ENCODE measurements at regions not wholly inside any gene's neighbourhood (a gene's known extent, or its start where the extent isn't known, plus 50 kb on each side); places are given as distances from the start of the nearest gene placed in this dataset.

GRCh38 chr2:7182525-7182924 is 265.3 kb downstream of the RNF144A start (continued):
- TF ChIP-seq REST (IDR thresholded peaks at IDR 0.05), result no peak
- no peak for TF ChIP-seq TAF1 (conservative IDR thresholded peaks at IDR 0.05)
- no peak for TF ChIP-seq FOXA2 (IDR thresholded peaks at IDR 0.05)
- TF ChIP-seq JUND (IDR thresholded peaks at IDR 0.05), result no peak
- no peak for TF ChIP-seq HNF4A (conservative IDR thresholded peaks at IDR 0.05)
- TF ChIP-seq HNF4G (IDR thresholded peaks at IDR 0.05), result no peak
- TF ChIP-seq FOXA1 (IDR thresholded peaks at IDR 0.05), result no peak
- no peak for TF ChIP-seq RXRA (IDR thresholded peaks at IDR 0.05)
- TF ChIP-seq EGR1 (IDR thresholded peaks at IDR 0.05; ENCODE audit: low read depth in 2 of 2), result no peak

GRCh38 chr2:7189106-7189505 is 271.9 kb downstream of the RNF144A start:
- Histone ChIP-seq H3K27me3 (ENCODE audit: control insufficient read depth in 4 of 4, insufficient read depth in 4 of 4, low read length in 3 of 4) (no peaks in the 10 kb centered on the region), H3K4me1 (ENCODE audit: control insufficient read depth in 4 of 4, insufficient read depth in 4 of 4, low read length in 3 of 4) (no peaks in the 10 kb centered on the region), H3K4me3 (ENCODE audit: low read depth in 1 of 3, low read length in 3 of 3) (no peak overlapping the region), H3K36me3 (ENCODE audit: control insufficient read depth in 4 of 4, insufficient read depth in 3 of 4, low read depth in 1 of 4, low read length in 3 of 4) (no peaks in the 10 kb centered on the region), H3K27ac (ENCODE audit: low read depth in 1 of 2, low read length in 2 of 2) (no peak overlapping the region), H3K9me3 (ENCODE audit: control insufficient read depth in 4 of 4, low read length in 3 of 4) (no peaks in the 10 kb centered on the region), H3K9ac (ENCODE audit: low read depth in 1 of 2, low read length in 2 of 2) (no peak overlapping the region)
- 87% methylated on average over 8 of the region's 8 CpGs for WGBS
- DNase-seq (ENCODE audit: low spot score), result no peak
- TF ChIP-seq HNF4G (IDR thresholded peaks at IDR 0.05), result no peak
- no peak for TF ChIP-seq FOXA2 (IDR thresholded peaks at IDR 0.05)
- TF ChIP-seq REST (IDR thresholded peaks at IDR 0.05), result no peak
- no peak for TF ChIP-seq MAX (IDR thresholded peaks at IDR 0.05)
- no peak for TF ChIP-seq EGR1 (IDR thresholded peaks at IDR 0.05; ENCODE audit: low read depth in 2 of 2)
- no peak for TF ChIP-seq JUND (IDR thresholded peaks at IDR 0.05)
- no peak for TF ChIP-seq NR2F2 (IDR thresholded peaks at IDR 0.05)
- no peak for TF ChIP-seq TAF1 (conservative IDR thresholded peaks at IDR 0.05)
- TF ChIP-seq YY1 (IDR thresholded peaks at IDR 0.05), result no peak

GRCh38 chr2:7190587-7191324 is 273.5 kb downstream of the RNF144A start:
- Histone ChIP-seq H3K27me3 (ENCODE audit: control insufficient read depth in 4 of 4, insufficient read depth in 4 of 4, low read length in 3 of 4) (no peaks in the 10 kb centered on the region), H3K36me3 (ENCODE audit: control insufficient read depth in 4 of 4, insufficient read depth in 3 of 4, low read depth in 1 of 4, low read length in 3 of 4) (no peaks in the 10 kb centered on the region), H3K27ac (ENCODE audit: low read depth in 1 of 2, low read length in 2 of 2) (no peak overlapping the region), H3K4me1 (ENCODE audit: control insufficient read depth in 4 of 4, insufficient read depth in 4 of 4, low read length in 3 of 4) (no peaks in the 10 kb centered on the region), H3K4me3 (ENCODE audit: low read depth in 1 of 3, low read length in 3 of 3) (no peak overlapping the region), H3K9me3 (ENCODE audit: control insufficient read depth in 4 of 4, low read length in 3 of 4) (no peaks in the 10 kb centered on the region), H3K9ac (ENCODE audit: low read depth in 1 of 2, low read length in 2 of 2) (no peak overlapping the region)
- 55% methylated on average over 5 of the region's 5 CpGs for WGBS
- no peak for DNase-seq (ENCODE audit: low spot score)
- no peak for TF ChIP-seq CTCF (IDR thresholded peaks at IDR 0.05; ENCODE audit: low read depth, low read length, missing input control)
- TF ChIP-seq HNF4G (IDR thresholded peaks at IDR 0.05), result no peak
- TF ChIP-seq HNF4A (conservative IDR thresholded peaks at IDR 0.05), result no peak
- no peak for TF ChIP-seq GABPA (IDR thresholded peaks at IDR 0.05 in 1 of 2, conservative IDR thresholded peaks at IDR 0.05 in 1 of 2)
- TF ChIP-seq RXRA (IDR thresholded peaks at IDR 0.05), result no peak
- TF ChIP-seq NR2F2 (IDR thresholded peaks at IDR 0.05), result no peak
- TF ChIP-seq JUND (IDR thresholded peaks at IDR 0.05), result no peak
- no peak for TF ChIP-seq TAF1 (conservative IDR thresholded peaks at IDR 0.05)
- no peak for TF ChIP-seq FOXA2 (IDR thresholded peaks at IDR 0.05)
- no peak for TF ChIP-seq ATF3 (IDR thresholded peaks at IDR 0.05)
- TF ChIP-seq REST (IDR thresholded peaks at IDR 0.05), result no peak
- TF ChIP-seq FOXA1 (IDR thresholded peaks at IDR 0.05), result no peak
